Stimulated activated CD4-positive, alpha-beta T cell treated with anti-CD3 and anti-CD28 coated beads, Interleukin-1b, Interleukin-23, amount 100 ng/mL, for 48 hours (primary cell): ENCODE measurements at regions not wholly inside any gene's neighbourhood (a gene's known extent, or its start where the extent isn't known, plus 50 kb on each side); places are given as distances from the start of the nearest gene placed in this dataset.

Experiments
- DNase-seq: peaks from one replicate; pipeline ENCODE4 v3.0.0-alpha.2; 2020

- DNase-seq, result no peak
These were observed 55.9 kb upstream of the IL2 start for GRCh38 chr4:122512430-122512829.

GRCh38 chr4:122508083-122508482, 51.6 kb upstream of the IL2 start:
- DNase-seq, result no peak
